ENCODE measurements at regions not wholly inside any gene's neighbourhood (a gene's known extent, or its start where the extent isn't known, plus 50 kb on each side); places are given as distances from the start of the nearest gene placed in this dataset.

- CTCF ChIA-PET: interaction anchor here (1.5 kb wide), 1 partner anchor 9 kb away, joined by 3 read pairs; no protein-coding TSS in a partner anchor
- TF ChIP-seq CTCF (IDR thresholded peaks at IDR 0.05; ENCODE audit: control extremely low read depth, extremely low read depth, low read depth, missing control alignments): no peak
- POLR2A ChIA-PET: no interaction called here
Observed at GRCh38 chr15:93954985-93955571, 276.3 kb upstream of the MCTP2 start.

GRCh38 chr15:93948726-93949125 is 282.6 kb upstream of the MCTP2 start:
- TF ChIP-seq CTCF (IDR thresholded peaks at IDR 0.05; ENCODE audit: control extremely low read depth, extremely low read depth, low read depth, missing control alignments): no peak
- DNase-seq (ENCODE audit: extremely low spot score): no peak
- POLR2A ChIA-PET: no interaction called here

More at GRCh38 chr15:93954985-93955571, 276.3 kb upstream of the MCTP2 start:
- no peak for DNase-seq (ENCODE audit: extremely low spot score)

GRCh38 chr15:93943586-93943985 is 287.8 kb upstream of the MCTP2 start:
- CTCF ChIA-PET: no interaction called here
- no peak for DNase-seq (ENCODE audit: extremely low spot score)
- no peak for TF ChIP-seq CTCF (IDR thresholded peaks at IDR 0.05; ENCODE audit: control extremely low read depth, extremely low read depth, low read depth, missing control alignments)
- POLR2A ChIA-PET: no interaction called here

More at GRCh38 chr15:93948726-93949125, 282.6 kb upstream of the MCTP2 start:
- CTCF ChIA-PET: no interaction called here

DNA sequence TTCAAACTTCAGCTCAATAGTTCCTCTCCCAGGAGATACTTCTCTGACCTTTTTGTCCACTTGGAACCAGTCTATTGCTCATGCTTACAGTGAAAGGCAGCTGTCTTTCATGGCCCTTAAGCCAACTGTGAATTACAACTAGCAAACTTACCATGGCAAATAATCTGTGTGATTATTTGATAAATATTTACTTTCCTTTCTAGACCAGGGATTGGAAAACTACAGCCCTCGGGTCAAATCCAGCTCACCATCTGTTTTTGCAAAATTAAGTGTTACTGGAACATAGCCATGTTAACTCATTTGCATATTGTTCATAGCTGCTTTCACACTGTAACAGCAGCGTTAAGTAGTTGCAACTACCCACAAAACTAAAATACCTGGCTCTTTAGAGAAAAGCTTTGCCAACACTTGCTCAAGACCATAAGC is 289.1 kb upstream of the MCTP2 start:
- CTCF ChIA-PET: interaction anchor here (1.0 to 1.8 kb wide), 5 partner anchors 10 to 37 kb away, joined by 3 to 4 read pairs (median 3); no protein-coding TSS in a partner anchor
- POLR2A ChIA-PET: no interaction called here
- TF ChIP-seq CTCF (IDR thresholded peaks at IDR 0.05; ENCODE audit: control extremely low read depth, extremely low read depth, low read depth, missing control alignments): no peak
- no peak for DNase-seq (ENCODE audit: extremely low spot score)

GRCh38 chr15:93941697-93942096 is 289.7 kb upstream of the MCTP2 start:
- POLR2A ChIA-PET: no interaction called here
- no peak for TF ChIP-seq CTCF (IDR thresholded peaks at IDR 0.05; ENCODE audit: control extremely low read depth, extremely low read depth, low read depth, missing control alignments)
- no peak for DNase-seq (ENCODE audit: extremely low spot score)
- CTCF ChIA-PET: interaction anchor here (1.0 to 1.8 kb wide), 4 partner anchors 11 to 37 kb away, joined by 3 to 4 read pairs (median 3); no protein-coding TSS in a partner anchor

- CTCF ChIA-PET: no interaction called here
- POLR2A ChIA-PET: no interaction called here
- DNase-seq (ENCODE audit: extremely low spot score): no peak
- no peak for TF ChIP-seq CTCF (IDR thresholded peaks at IDR 0.05; ENCODE audit: control extremely low read depth, extremely low read depth, low read depth, missing control alignments)
Observed at GRCh38 chr15:93940226-93940625, 291.1 kb upstream of the MCTP2 start.

All from GM10248 (cell line).